HG03342 (cell line): ENCODE measurements at regions not wholly inside any gene's neighbourhood (a gene's known extent, or its start where the extent isn't known, plus 50 kb on each side); places are given as distances from the start of the nearest gene placed in this dataset.

Experiments used
- ATAC-seq: cut with Tn5 transposase; IDR thresholded peaks from one replicate; pipeline ENCODE4 v1.9.1; 2021; ENCODE audit warnings: mild to moderate bottlenecking, moderate library complexity; ENCODE audit not compliant: unreplicated experiment

DNA sequence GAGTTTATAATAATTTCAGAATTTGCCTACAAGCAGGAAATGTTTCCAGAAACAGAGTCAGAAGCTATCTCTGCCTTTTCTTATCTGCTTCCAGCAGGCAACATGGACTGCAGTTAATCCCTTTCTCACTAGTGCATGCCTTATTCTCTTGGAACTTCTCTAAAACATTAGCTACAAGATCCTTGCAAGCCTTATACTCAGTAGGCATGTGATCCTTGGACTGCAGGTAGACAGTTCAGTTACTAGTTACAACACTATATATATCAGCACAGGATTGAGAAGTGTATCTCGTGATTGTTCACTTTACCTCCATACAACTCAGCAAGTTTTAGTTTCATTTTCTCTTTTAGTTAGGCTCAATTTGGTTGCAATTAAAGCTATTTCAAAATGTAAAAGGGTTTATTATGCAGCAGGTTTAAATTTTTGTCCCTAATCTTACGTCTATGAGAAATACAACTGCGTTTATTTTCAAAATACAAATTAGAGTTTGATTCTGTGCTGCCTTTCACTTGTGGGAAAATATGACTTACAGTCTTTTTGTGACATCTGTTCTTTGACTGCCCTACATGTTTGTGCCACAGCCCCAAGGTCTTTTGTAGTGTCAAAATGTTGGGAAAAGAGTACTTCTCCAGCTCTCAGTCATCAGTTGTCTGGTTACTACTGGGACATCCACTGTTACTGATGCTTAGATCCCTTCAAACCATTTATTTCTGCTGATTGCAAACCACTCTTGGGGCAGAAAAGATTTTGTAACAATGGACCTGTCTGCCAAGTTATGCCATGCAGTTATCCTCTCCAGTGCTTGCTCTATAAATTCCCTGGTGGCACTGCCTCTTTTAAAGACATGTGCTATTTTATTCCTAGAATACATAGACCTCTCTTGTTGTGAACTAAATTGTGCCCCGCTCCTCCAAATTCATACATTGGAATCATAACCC lies 709.0 kb upstream of the FOXG1 start:
- ATAC-seq = no peak

DNA sequence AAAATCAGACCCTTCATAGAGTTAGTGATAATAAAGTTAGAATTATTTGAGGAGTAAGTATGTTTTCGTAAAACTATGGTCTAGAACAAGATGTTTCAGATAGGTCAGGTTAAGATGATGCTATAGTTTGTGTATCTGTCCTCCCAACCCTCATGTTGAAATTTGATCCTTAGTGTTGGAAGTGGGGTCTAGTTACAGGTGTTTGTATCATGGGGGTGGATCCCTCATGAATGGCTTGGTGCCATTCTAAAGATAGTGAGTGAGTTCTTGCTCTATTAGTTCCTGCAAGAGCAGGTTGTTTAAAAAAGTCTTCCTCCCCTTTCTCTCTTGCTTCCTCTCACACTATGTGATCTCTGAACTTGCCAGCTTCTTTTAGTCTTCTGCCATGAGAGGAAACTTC lies 707.3 kb upstream of the FOXG1 start:
- no peak for ATAC-seq

DNA sequence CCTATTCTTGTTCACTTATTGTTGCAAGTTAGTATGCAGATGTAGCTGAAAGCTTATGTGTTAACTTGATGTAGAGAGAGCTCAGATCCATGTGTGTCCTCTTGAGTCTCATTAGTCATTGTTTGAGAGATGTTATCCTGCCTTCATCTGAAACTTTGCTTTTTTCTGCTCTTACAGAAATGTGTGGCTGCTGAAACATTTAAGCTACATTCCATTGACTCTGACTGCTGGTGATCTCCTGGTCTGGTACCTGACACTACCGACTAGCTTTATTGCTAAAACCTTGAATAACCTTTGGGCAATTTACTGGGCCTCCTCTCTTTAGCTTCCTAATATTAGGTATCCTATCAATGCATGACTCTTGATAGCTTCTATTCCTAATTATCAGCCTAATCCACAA lies 705.6 kb upstream of the FOXG1 start:
- no peak for ATAC-seq

DNA sequence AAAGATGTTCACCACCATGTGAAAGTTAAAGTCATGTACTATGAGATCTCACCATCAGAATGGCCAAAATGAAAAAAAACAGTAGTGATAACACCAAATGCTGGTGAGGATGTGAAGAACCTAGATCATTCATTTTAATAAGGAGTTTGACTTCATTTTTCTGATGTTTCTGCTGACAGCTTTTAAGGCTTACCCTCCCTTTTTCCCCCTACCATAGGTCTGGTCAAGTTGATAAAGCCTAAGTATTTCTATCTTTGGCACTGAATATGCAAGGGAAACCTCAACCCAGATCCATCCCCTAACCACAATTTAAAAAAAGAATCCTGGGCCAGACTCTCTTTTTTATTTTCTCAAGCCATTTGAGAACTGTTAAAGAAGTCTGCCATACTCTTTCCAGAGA lies 689.6 kb upstream of the FOXG1 start:
- ATAC-seq = no peak

DNA sequence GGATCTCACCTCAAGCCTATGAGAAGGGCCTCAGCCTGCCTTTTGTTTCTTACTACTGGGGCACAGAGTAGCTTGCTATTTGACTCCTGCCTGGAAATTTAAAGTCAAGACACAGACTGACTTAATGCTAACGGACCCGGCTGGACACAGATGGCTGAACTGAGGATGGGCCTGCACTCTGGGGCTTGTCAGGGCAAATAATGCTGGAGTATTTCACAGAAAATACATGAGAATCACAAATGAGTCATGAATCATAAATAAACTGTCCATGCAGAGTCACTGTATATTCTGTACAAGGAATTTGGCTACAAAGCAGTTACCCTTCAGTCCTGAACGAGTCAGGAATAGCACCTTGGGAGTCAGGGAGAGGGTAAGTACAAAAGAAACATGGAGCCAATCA lies 683.2 kb upstream of the FOXG1 start:
- no peak for ATAC-seq

GRCh38 chr14:28088125-28088524 lies 678.5 kb upstream of the FOXG1 start:
- ATAC-seq = no peak

DNA sequence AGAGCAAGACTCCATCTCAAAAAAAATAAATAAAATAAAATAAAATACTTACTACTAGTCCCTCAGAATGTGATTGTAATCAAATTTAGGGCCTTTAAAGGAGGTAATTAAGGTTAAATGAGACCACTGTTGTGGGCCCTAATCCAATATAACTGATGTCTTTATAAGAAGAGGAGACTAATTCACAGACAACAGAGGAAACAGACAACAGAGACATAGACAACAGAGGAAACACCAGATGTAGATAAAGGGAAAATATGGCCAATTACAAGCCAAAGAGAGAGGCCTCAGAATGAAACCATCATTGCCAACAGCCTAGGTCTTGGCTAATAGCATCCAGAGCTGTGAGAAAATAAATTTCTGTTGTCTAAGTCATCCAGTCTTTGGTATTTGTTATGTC lies 669.0 kb upstream of the FOXG1 start:
- no peak for ATAC-seq

- no peak for ATAC-seq
Measured at GRCh38 chr14:28098856-28099255, 667.7 kb upstream of the FOXG1 start.

- ATAC-seq = no peak
Measured at GRCh38 chr14:28102001-28102400, 664.6 kb upstream of the FOXG1 start.

GRCh38 chr14:28102814-28103213 lies 663.8 kb upstream of the FOXG1 start:
- no peak for ATAC-seq

DNA sequence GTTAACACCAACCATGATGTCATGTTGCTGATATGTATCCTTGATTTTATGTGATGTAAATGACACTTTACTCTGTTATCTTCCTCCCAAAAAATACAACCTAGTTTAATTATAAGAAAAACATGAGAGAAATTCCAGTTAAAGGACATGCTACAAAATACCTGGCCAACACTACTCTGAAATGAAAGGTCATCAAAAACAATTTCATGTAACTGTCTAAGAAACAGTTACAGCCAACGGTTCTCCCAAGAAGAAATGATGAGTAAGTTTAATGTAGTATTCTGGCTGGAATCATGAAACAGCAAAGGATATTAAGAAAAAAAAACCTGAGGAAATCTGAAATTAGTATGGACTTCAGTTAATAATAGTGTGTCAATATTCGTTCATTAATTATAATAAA lies 653.3 kb upstream of the FOXG1 start:
- no peak for ATAC-seq

DNA sequence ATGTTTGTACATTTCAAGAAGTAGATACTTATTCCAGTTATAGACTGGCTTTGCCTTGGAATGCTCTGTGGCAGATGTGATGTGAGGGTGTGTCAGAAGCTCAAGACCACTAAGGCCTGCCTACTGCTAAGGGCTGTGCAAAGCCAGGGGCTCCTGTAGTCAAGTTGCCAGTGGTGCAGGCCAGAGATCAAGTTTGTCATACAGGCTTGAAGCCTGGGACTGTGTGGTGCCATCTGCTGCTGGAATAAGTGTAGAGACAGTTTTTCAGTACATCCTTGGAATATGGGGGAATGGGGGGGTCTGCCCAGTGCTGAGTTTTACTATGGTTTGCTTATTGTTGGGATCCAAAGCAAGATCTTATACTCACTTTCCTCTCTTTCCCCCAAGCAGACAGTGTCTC lies 649.9 kb upstream of the FOXG1 start:
- no peak for ATAC-seq

GRCh38 chr14:28119849-28120248 lies 646.7 kb upstream of the FOXG1 start:
- no peak for ATAC-seq

- no peak for ATAC-seq
Measured at GRCh38 chr14:28120391-28120790, 646.2 kb upstream of the FOXG1 start.

GRCh38 chr14:28121512-28122297 lies 644.9 kb upstream of the FOXG1 start:
- ATAC-seq = no peak

DNA sequence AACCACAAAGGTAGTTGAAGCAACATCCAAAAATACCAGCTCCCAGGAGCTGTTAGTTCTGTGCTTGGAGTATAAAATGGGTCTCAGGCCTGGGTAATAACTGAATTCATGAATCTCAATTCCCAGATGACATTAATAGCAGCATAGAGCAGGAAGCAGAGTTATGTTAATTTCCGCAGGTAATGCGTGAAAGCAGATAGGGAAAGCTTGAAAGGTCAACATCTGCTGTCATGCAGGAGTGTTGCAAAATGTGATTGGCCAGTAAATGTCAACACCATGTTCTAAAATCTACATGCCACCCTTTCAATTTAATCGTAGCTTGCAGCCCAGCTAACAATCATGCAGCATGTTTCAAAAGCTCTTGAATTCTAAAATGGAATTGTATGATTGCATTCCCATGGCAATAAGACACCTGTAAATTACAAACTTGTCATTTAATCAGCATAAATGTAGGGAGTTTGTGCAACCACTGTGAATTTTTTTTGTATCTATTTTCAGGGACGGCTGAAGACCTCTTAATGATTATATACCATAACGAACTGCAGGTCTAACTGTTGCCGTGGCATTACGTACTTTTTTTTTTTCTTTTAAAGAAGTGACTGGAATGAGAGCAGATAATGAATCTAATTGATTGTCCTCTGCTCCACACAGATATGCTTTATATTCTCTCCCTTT lies 635.8 kb upstream of the FOXG1 start:
- no peak for ATAC-seq

GRCh38 chr14:28138341-28138740 lies 628.2 kb upstream of the FOXG1 start:
- no peak for ATAC-seq

- ATAC-seq = no peak
Measured at GRCh38 chr14:28141662-28142061, 624.9 kb upstream of the FOXG1 start.

GRCh38 chr14:28142400-28143015 lies 624.1 kb upstream of the FOXG1 start:
- ATAC-seq = no peak

DNA sequence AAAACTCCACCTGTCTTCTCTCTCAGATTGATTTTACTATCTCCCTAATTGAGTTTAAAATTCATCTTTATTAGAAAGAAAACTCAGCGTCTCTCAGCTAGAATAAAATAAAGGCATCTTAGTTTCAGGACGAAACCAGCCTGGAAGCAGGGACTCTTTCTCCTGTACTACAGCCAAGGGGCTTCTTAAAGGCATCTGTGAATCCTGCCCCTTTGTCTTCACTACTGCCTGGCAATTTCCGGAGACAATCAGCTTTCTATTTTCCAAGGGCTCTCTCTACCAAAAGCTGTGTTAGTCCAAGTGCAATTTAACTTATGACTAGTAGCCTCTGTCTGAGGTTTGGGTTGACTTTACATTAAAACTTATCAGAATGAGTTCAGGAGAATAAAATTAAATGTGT lies 623.3 kb upstream of the FOXG1 start:
- ATAC-seq = no peak

DNA sequence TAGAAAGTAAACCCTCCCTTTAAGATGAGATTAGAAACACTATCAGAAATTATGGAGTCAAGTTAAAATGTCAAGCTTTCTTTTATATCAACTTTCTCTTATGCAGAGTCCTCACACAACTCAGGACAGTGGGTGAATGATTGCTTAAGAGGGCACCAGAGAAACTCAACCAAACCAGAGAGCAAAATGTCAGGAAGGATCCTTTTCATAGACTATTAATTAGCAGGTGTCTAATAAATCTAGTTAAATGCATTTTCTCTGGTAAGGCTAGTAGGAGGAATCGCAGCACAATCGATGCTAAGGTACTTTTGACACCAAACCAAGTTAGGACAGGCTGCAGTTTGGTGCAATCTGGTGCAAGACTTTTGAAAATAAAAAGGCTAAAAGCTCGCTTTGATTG lies 614.7 kb upstream of the FOXG1 start:
- ATAC-seq = no peak
